Adrenal gland (tissue), 5 donors: ENCODE measurements at regions not wholly inside any gene's neighbourhood (a gene's known extent, or its start where the extent isn't known, plus 50 kb on each side); places are given as distances from the start of the nearest gene placed in this dataset.

Source experiments
- CTCF ChIP-seq, 6 experiments: fragments of 450-650 bp in 4 of 6; fragments of 200-600 bp in 2 of 6; sonication (generic) in 1 of 6; IDR thresholded peaks; 1 replicate in 5 of 6; 2 replicates in 1 of 6; pipeline versions ENCODE4 v1.5.1 to v1.8.0; 2016 to 2021; ENCODE audit warnings: antibody characterized with exemption in 6 of 6, mild to moderate bottlenecking in 2 of 6, moderate library complexity in 1 of 6
- POLR2A ChIP-seq, 2 donors: fragments of 450-650 bp; IDR thresholded peaks; one replicate each; pipeline ENCODE4 v1.6.1; 2017; ENCODE audit warnings: antibody characterized with exemption in 2 of 2, mild to moderate bottlenecking in 2 of 2, moderate library complexity in 1 of 2
- donor health status: DM: no; HTN: no; CAD: no.

- TF ChIP-seq CTCF (IDR thresholded peaks at IDR 0.05) (no peak), POLR2A (IDR thresholded peaks at IDR 0.05) (no peak)
These were observed 245.4 kb downstream of the HTR1B start for GRCh38 chr6:77217896-77218295.
